ENCODE measurements at regions not wholly inside any gene's neighbourhood (a gene's known extent, or its start where the extent isn't known, plus 50 kb on each side); places are given as distances from the start of the nearest gene placed in this dataset.

GRCh38 chr3:46112984-46113383 lies 85.7 kb upstream of the XCR1 start:
- no peak for DNase-seq

- no peak for DNase-seq
Observed at GRCh38 chr3:46112296-46112695, 85.0 kb upstream of the XCR1 start.

- DNase-seq: peak; percentile 50
Observed at GRCh38 chr3:46110701-46111493, 83.6 kb upstream of the XCR1 start.

- peak; percentile 43 for DNase-seq
Observed at GRCh38 chr3:46107682-46108081, 80.4 kb upstream of the XCR1 start.

- DNase-seq: peak; percentile 18
Observed at GRCh38 chr3:46105306-46105919, 78.1 kb upstream of the XCR1 start.

- no peak for DNase-seq
Observed at GRCh38 chr3:46104706-46105105, 77.4 kb upstream of the XCR1 start.

GRCh38 chr3:46102780-46103130 lies 75.5 kb upstream of the XCR1 start:
- no peak for DNase-seq

GRCh38 chr3:46102059-46102779 lies 74.9 kb upstream of the XCR1 start:
- DNase-seq: peak; percentile 53

- peak; percentile 34 for DNase-seq
Observed at GRCh38 chr3:46100812-46101211, 73.5 kb upstream of the XCR1 start.

GRCh38 chr3:46098319-46098761 lies 71.1 kb upstream of the XCR1 start:
- DNase-seq: peak; percentile 60

GRCh38 chr3:46097691-46098241 lies 70.5 kb upstream of the XCR1 start:
- DNase-seq: peak; percentile 49

- no peak for DNase-seq
Observed at GRCh38 chr3:46096781-46097180, 69.5 kb upstream of the XCR1 start.

- DNase-seq: no peak
Observed at GRCh38 chr3:46096336-46096735, 69.1 kb upstream of the XCR1 start.

- no peak for DNase-seq
Observed at GRCh38 chr3:46095307-46095706, 68.0 kb upstream of the XCR1 start.

- no peak for DNase-seq
Observed at GRCh38 chr3:46094506-46094905, 67.2 kb upstream of the XCR1 start.

GRCh38 chr3:46093966-46094365 lies 66.7 kb upstream of the XCR1 start:
- no peak for DNase-seq

- DNase-seq: no peak
Observed at GRCh38 chr3:46093327-46093942, 66.2 kb upstream of the XCR1 start.

- no peak for DNase-seq
Observed at GRCh38 chr3:46092702-46093080, 65.4 kb upstream of the XCR1 start.

GRCh38 chr3:46091741-46092701 lies 64.7 kb upstream of the XCR1 start:
- DNase-seq: no peak

- no peak for DNase-seq
Observed at GRCh38 chr3:46091046-46091445, 63.8 kb upstream of the XCR1 start.

GRCh38 chr3:46090161-46090591 lies 62.9 kb upstream of the XCR1 start:
- DNase-seq: no peak

Measured in CD4-positive, alpha-beta T cell treated with Interleukin-17A for 1 hour (primary cell).